ENCODE measurements at regions not wholly inside any gene's neighbourhood (a gene's known extent, or its start where the extent isn't known, plus 50 kb on each side); places are given as distances from the start of the nearest gene placed in this dataset.

DNA sequence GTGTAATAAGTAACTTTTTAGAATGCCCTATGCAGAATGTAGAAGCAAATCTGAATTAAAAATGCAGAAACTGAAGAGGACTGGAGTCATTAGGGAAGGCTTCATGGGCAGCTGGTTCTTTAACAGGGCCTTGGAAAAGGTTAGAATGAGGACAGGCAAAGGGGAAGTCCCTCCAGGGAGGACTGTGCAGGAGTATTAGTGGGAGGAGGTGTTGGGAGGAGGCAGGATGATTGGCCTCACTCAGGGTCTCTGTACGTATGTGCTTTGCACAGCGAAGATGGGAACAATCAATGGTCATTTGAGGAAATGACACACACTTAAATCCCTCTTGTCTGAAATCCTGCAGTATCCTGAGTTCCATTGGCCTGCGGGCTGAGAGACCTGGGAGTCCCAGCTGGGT lies 119.7 kb downstream of the PTCSC3 start:
- Histone ChIP-seq H3K36me3 (ENCODE audit: insufficient read depth, low read length) (no peaks in the 10 kb centered on the region), H3K4me3 (ENCODE audit: low read length) (no peak overlapping the region), H3K27me3 (ENCODE audit: insufficient read depth, low read length) (peaks cover 7% of the 10 kb centered on the region), H3K9me3 (ENCODE audit: low read length) (no peaks in the 10 kb centered on the region), H3K4me1 (ENCODE audit: insufficient read depth, low read length) (no peaks in the 10 kb centered on the region), H2AFZ (ENCODE audit: low read depth, low read length) (no peak overlapping the region)

DNA sequence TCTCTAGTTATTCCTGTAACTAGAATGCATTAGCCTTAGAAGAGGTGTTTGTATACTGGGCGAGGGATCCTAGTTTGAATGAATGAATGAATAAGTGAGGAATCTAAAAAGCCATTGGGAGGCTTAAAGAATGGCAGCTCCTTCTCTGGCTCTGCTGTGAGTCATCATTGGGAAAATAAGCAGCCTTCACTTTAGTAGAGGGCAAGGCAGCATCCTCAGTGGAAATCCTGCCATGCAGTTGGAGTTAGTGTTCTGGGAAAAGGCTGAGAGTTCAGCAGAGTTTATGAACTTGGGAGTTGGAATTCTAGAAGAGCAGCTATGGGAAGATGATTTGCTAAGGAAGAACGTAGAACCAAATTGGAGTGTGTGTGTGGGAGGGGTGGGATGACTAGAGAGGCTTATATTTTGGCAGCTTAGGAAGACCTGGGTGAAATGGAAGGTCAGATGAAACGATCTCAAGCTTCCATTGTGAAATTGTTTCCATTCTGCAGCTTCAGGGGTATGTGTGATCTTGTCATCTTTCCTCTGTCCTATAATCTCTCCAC lies 120.8 kb downstream of the PTCSC3 start:
- Histone ChIP-seq H3K4me3 (ENCODE audit: low read length) (no peak overlapping the region), H2AFZ (ENCODE audit: low read depth, low read length) (no peak overlapping the region), H3K27me3 (ENCODE audit: insufficient read depth, low read length) (peaks cover 10% of the 10 kb centered on the region), H3K9me3 (ENCODE audit: low read length) (no peaks in the 10 kb centered on the region), H3K36me3 (ENCODE audit: insufficient read depth, low read length) (no peaks in the 10 kb centered on the region), H3K4me1 (ENCODE audit: insufficient read depth, low read length) (no peaks in the 10 kb centered on the region)

DNA sequence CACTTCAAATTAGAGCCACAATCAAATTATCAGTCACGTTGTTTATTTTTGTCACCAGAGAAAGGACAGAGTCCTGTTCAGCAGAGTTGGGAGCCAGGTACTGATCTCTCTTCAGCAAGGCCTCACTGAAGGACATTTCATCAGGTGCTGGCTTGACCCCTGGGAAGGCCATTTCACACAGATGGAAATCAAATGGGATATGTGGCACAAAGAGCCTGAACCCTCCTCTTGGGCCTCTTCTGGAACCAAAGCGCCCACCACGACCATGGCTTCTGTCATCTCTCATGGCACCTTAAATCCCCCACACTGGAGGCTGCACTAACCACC lies 121.5 kb downstream of the PTCSC3 start:
- no peak overlapping the region for H2AFZ ChIP-seq (ENCODE audit: low read depth, low read length)
- no peaks in the 10 kb centered on the region for H3K4me1 ChIP-seq (ENCODE audit: insufficient read depth, low read length)
- H3K4me3 ChIP-seq (ENCODE audit: low read length), result no peak overlapping the region
- H3K36me3 ChIP-seq (ENCODE audit: insufficient read depth, low read length), result no peaks in the 10 kb centered on the region
- H3K27me3 ChIP-seq (ENCODE audit: insufficient read depth, low read length), result peaks cover 8% of the 10 kb centered on the region
- no peaks in the 10 kb centered on the region for H3K9me3 ChIP-seq (ENCODE audit: low read length)

DNA sequence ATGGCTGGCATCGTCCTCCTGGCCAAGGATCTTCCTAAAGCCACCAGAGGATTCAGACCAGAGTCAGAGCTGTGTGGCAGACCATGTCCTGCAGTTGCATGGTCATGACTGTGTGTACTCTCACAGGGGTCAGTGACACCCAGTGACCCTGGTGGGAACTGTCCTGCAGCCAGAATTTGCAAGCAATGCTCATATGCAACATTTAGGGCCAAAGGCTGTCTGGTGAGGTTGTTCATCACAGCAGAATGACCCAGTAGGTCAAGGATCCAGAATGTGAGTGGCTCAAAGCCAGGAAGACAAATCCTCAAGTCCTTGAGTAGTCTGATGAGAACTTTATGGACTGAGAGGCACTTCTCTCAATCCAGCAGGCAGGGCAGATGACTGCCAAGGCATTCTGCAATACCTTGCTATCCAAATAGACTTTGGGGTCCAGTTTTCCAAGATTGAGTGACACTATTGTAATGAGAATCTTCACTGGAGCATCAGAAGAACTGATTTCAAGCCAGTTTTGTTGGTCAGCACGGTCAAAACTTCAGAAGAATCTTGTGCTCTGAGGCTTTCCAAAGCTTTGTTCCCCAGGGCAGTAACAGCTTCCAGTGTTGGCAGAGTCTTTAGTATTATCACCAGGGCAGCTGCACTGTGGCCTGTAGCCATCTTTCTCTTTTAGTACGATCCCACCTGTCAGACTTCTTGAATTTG lies 122.0 kb downstream of the PTCSC3 start:
- Histone ChIP-seq H3K9me3 (ENCODE audit: low read length) (no peaks in the 10 kb centered on the region), H3K36me3 (ENCODE audit: insufficient read depth, low read length) (no peaks in the 10 kb centered on the region), H3K27me3 (ENCODE audit: insufficient read depth, low read length) (peaks cover 7% of the 10 kb centered on the region), H3K4me1 (ENCODE audit: insufficient read depth, low read length) (no peaks in the 10 kb centered on the region), H2AFZ (ENCODE audit: low read depth, low read length) (no peak overlapping the region), H3K4me3 (ENCODE audit: low read length) (no peak overlapping the region)

DNA sequence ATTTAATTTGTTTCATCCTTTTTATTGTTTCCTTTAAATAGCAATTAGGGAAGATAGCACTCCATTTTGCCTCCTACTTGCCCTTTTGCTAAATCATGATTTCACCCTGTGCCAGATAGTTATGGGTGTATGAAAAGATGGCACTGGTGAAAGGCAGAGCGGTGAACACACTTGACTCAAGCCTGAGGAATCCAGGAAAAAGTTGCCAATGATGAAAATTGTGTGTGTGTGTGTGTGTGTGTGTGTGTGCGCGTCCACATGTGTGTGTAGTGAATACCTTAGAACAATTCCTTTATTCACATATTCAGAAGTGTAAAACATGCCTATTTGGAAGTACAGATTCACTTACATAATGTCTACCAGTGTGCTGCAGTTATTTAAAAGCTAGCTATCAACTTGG lies 123.8 kb downstream of the PTCSC3 start:
- no peak overlapping the region for H3K4me3 ChIP-seq (ENCODE audit: low read length)
- H3K36me3 ChIP-seq (ENCODE audit: insufficient read depth, low read length), result no peaks in the 10 kb centered on the region
- no peaks in the 10 kb centered on the region for H3K9me3 ChIP-seq (ENCODE audit: low read length)
- peaks cover 7% of the 10 kb centered on the region for H3K27me3 ChIP-seq (ENCODE audit: insufficient read depth, low read length)
- H2AFZ ChIP-seq (ENCODE audit: low read depth, low read length), result no peak overlapping the region
- H3K4me1 ChIP-seq (ENCODE audit: insufficient read depth, low read length), result no peaks in the 10 kb centered on the region

DNA sequence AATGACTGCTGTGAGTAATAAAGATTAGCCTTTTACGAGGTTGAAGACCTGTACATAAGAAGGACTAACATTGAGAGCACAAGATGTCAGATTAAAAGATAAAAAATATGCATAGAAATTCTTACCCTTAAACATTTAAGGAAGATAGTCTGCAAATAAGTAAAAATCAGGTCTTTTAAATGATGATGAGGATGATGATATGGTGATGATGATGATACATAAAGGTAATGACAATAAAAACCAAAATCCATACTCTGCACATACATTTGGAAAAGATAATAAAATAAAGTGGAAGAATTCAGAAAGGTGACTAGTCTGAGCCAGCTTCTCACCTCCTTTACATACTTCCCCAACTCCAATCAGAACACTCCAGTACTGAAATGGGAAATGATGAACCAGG lies 124.5 kb downstream of the PTCSC3 start:
- no peaks in the 10 kb centered on the region for H3K4me1 ChIP-seq (ENCODE audit: insufficient read depth, low read length)
- no peak overlapping the region for H2AFZ ChIP-seq (ENCODE audit: low read depth, low read length)
- H3K36me3 ChIP-seq (ENCODE audit: insufficient read depth, low read length), result no peaks in the 10 kb centered on the region
- no peaks in the 10 kb centered on the region for H3K9me3 ChIP-seq (ENCODE audit: low read length)
- peaks cover 7% of the 10 kb centered on the region for H3K27me3 ChIP-seq (ENCODE audit: insufficient read depth, low read length)
- no peak overlapping the region for H3K4me3 ChIP-seq (ENCODE audit: low read length)

DNA sequence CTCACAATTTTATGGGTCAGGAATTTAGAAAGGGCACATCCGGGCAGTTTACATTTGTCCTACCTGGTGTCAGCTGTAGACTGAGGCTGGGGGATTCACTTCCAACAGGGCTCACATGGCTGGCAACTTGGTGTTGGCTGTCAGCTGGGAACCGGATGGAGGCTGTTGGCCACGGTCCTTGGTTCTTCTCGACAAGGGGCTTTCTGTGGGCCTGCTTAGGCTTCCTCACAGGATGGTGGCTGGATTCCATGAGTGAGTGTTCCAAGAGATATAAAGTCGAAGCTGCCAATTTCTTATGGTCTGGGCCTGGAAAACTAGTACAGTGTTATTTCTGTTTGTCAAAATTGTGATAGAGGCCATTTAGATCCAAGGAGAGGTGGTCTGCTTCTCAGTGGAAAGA lies 127.9 kb downstream of the PTCSC3 start:
- Histone ChIP-seq H3K36me3 (ENCODE audit: insufficient read depth, low read length) (no peaks in the 10 kb centered on the region), H3K27me3 (ENCODE audit: insufficient read depth, low read length) (peaks cover 4% of the 10 kb centered on the region), H3K4me1 (ENCODE audit: insufficient read depth, low read length) (no peaks in the 10 kb centered on the region), H3K9me3 (ENCODE audit: low read length) (no peaks in the 10 kb centered on the region), H3K4me3 (ENCODE audit: low read length) (no peak overlapping the region), H2AFZ (ENCODE audit: low read depth, low read length) (no peak overlapping the region)

DNA sequence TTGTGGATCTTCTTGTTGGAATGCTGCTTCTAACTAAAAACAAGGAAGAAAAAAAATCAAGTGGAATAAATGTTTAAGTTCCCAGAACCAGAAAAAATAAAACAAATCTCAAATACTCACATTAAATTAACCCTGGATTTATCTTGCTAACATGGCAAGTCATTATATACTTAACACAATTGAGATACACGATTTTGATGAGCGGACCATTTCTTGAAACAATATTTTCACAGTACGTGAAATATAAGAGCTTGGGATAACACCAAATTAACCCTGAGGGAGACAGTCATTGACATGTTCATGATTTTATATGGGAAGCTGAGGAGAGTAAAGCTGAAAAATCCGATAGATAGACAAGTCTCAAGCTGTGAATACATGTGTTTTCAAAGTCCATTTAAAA lies 128.6 kb downstream of the PTCSC3 start:
- no peaks in the 10 kb centered on the region for H3K4me1 ChIP-seq (ENCODE audit: insufficient read depth, low read length)
- no peak overlapping the region for H2AFZ ChIP-seq (ENCODE audit: low read depth, low read length)
- H3K4me3 ChIP-seq (ENCODE audit: low read length), result no peak overlapping the region
- H3K27me3 ChIP-seq (ENCODE audit: insufficient read depth, low read length), result peaks cover 4% of the 10 kb centered on the region
- no peaks in the 10 kb centered on the region for H3K36me3 ChIP-seq (ENCODE audit: insufficient read depth, low read length)
- H3K9me3 ChIP-seq (ENCODE audit: low read length), result no peaks in the 10 kb centered on the region

DNA sequence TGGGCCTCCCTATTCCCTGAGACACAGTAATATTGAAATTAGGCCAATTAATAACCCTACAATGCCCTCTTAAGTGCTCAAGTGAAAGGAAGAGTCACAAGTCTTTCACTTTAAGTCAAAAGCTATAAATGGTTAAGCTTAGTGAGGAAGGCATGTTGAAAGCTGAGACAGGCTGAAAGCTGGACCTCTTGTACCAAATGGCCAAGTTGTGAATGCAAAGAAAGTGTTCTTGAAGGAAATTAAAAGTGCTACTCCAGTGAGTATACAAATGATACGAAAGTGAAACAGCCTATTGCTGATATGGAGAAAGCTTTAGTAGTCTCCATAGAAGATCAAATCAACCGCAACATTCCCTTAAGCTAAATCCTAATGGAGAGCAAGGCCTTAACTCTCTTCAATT lies 140.8 kb downstream of the PTCSC3 start:
- Histone ChIP-seq H3K4me3 (ENCODE audit: low read length) (no peak overlapping the region), H3K9me3 (ENCODE audit: low read length) (no peaks in the 10 kb centered on the region), H3K27me3 (ENCODE audit: insufficient read depth, low read length) (no peaks in the 10 kb centered on the region), H3K4me1 (ENCODE audit: insufficient read depth, low read length) (no peaks in the 10 kb centered on the region), H3K36me3 (ENCODE audit: insufficient read depth, low read length) (no peaks in the 10 kb centered on the region), H2AFZ (ENCODE audit: low read depth, low read length) (no peak overlapping the region)

DNA sequence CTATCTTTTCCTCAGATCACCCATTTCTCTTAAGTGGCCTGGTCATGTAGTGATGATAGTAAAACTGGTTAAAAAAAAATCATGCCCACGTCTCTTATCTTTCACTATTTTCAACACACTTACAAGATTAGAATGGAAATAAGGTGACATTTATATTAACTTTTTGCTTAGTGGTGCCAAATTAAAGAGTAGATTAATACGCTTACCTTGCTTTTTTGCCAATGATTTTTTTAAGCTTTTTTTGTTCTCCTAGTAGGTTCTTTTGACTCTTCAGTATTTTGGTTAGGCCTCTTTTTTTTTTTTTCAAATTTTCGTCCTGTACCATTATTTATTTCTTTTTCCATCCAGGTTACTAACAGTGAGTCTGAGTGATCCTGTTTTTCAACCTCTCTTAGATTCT lies 147.9 kb downstream of the PTCSC3 start:
- peaks cover 3% of the 10 kb centered on the region for H3K27me3 ChIP-seq (ENCODE audit: insufficient read depth, low read length)
- H2AFZ ChIP-seq (ENCODE audit: low read depth, low read length), result no peak overlapping the region
- H3K9me3 ChIP-seq (ENCODE audit: low read length), result no peaks in the 10 kb centered on the region
- H3K4me1 ChIP-seq (ENCODE audit: insufficient read depth, low read length), result no peaks in the 10 kb centered on the region
- no peak overlapping the region for H3K4me3 ChIP-seq (ENCODE audit: low read length)
- H3K36me3 ChIP-seq (ENCODE audit: insufficient read depth, low read length), result no peaks in the 10 kb centered on the region

DNA sequence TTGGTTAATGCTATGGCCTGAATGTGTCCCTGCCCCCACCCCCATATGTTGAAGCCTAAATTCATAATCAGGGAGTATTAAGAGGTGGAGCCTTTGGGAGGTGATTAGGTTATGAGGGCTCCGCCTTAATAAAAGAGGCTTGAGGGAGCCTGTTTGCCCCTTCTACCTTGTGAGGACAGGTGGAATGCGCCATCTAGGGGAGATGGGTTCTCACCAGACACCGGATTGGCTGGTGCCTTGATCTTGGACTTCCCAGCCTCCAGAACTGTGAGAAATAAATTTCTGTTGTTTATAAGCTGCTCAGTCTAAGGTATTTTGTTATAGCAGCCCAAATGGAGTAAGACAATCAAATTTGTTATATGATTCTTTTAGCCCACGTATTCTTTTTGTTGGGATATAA lies 148.3 kb downstream of the PTCSC3 start:
- Histone ChIP-seq H3K27me3 (ENCODE audit: insufficient read depth, low read length) (peaks cover 7% of the 10 kb centered on the region), H3K4me3 (ENCODE audit: low read length) (no peak overlapping the region), H3K36me3 (ENCODE audit: insufficient read depth, low read length) (no peaks in the 10 kb centered on the region), H3K9me3 (ENCODE audit: low read length) (no peaks in the 10 kb centered on the region), H3K4me1 (ENCODE audit: insufficient read depth, low read length) (peaks cover 2% of the 10 kb centered on the region), H2AFZ (ENCODE audit: low read depth, low read length) (no peak overlapping the region)

DNA sequence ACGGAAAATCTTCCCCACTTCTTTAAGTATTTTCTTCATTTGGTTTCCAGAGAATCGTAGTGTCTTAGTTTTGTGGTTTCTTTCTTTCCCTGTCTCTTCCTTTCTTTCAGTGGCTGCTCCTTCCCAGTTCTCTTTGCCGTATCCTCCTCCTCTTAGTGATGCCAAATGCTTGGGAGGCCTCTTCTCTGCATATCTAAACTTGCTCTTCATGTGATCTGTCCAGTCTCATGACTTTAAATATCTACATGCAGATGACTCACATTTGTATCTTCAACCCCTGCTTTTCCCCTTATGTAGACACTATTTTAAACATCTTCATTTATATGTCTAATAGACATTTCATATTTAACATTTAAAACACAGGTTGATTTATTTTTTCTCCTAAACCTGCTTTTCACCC lies 149.2 kb downstream of the PTCSC3 start:
- Histone ChIP-seq H3K4me3 (ENCODE audit: low read length) (no peak overlapping the region), H3K9me3 (ENCODE audit: low read length) (no peaks in the 10 kb centered on the region), H3K36me3 (ENCODE audit: insufficient read depth, low read length) (no peaks in the 10 kb centered on the region), H2AFZ (ENCODE audit: low read depth, low read length) (no peak overlapping the region), H3K4me1 (ENCODE audit: insufficient read depth, low read length) (peaks cover 7% of the 10 kb centered on the region), H3K27me3 (ENCODE audit: insufficient read depth, low read length) (peaks cover 13% of the 10 kb centered on the region)

DNA sequence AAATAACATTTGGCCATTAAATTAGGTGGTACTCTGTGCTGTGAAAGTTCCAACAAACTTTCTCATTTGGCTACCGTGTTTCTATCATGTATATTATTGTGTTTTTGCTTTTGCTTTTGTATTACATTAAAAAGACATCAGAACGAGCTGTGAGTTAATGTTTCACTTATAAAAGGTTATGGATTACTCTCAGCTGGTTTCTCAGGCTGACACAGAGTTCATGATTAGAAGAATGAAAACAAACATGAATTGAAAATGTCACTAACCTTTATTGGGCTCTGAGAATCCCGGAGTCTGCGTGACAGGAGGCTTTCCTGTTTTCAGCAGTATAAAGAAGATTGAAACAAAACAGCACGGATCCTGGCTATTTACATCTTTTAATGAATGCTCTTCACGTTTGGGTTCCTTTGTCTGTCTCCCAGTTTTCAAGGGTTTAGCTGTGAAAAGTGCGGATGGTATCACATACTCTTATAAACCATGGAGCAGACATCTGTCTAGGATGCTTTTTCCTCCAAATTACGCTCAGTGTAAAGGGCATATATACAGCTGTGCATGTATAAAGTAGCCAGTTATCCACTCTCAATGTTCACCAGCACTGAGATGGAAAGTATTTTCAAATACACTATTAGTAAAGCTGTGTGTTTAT lies 153.6 kb downstream of the PTCSC3 start:
- Histone ChIP-seq H3K27me3 (ENCODE audit: insufficient read depth, low read length) (peaks cover 18% of the 10 kb centered on the region), H3K4me3 (ENCODE audit: low read length) (no peak overlapping the region), H3K4me1 (ENCODE audit: insufficient read depth, low read length) (peaks cover 7% of the 10 kb centered on the region)

More for the DNA sequence above, 153.6 kb downstream of the PTCSC3 start:
- H2AFZ ChIP-seq (ENCODE audit: low read depth, low read length), result no peak overlapping the region
- no peaks in the 10 kb centered on the region for H3K9me3 ChIP-seq (ENCODE audit: low read length)
- H3K36me3 ChIP-seq (ENCODE audit: insufficient read depth, low read length), result no peaks in the 10 kb centered on the region
